ENCODE measurements at regions not wholly inside any gene's neighbourhood (a gene's known extent, or its start where the extent isn't known, plus 50 kb on each side); places are given as distances from the start of the nearest gene placed in this dataset.

DNA sequence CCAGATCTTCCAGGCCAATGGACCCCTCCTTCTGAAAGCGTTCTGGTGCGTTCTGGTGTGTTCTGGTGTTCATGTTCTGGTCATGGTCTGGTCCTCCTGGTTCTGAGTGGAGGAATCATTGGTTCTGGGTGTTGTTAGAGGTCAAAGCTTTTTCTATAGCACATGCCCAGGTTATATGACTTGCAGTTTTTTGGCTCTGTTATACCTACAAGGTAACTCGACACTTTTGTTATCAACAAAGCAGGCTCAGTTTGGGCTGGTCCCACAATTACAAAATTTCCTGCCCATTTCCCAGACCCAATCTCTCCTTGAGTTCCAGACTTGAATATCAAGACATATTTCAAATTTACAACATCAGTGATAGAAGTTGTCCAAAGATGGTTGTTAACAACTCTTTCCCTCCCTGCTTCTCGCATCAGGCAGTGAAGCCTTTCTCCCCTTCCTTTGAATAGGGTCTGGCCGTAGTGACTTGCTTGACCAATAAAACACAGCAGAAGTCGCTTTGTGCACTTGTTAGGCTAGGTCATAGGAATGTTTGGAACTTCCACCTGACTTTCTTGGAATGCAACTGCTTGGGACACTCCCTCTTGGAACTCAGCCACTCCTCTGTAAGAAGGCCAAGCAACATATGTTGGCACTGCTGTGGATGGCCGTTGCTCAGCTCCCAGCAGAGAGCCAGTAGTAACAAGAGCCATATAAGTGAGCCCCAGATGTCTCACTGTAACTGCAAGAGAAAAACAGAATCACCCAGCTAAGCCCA, 83.1 kb upstream of the STEAP1B start:
- TF ChIP-seq CTCF (IDR thresholded peaks at IDR 0.05) (no peak), ZFX (IDR thresholded peaks at IDR 0.05; ENCODE audit: borderline replicate concordance) (no peak)
